GM21423 (cell line): ENCODE measurements at regions not wholly inside any gene's neighbourhood (a gene's known extent, or its start where the extent isn't known, plus 50 kb on each side); places are given as distances from the start of the nearest gene placed in this dataset.
"Not testable (repeated sequence)": the region's sequence is repeated elsewhere in the genome, so short reads cannot be mapped to it uniquely, and the experiment has no call there.

Experiments used
- ATAC-seq: cut with Tn5 transposase; IDR thresholded peaks from one replicate; pipeline ENCODE4 v1.9.1; 2021; ENCODE audit warnings: mild to moderate bottlenecking, moderate library complexity; ENCODE audit not compliant: unreplicated experiment

DNA sequence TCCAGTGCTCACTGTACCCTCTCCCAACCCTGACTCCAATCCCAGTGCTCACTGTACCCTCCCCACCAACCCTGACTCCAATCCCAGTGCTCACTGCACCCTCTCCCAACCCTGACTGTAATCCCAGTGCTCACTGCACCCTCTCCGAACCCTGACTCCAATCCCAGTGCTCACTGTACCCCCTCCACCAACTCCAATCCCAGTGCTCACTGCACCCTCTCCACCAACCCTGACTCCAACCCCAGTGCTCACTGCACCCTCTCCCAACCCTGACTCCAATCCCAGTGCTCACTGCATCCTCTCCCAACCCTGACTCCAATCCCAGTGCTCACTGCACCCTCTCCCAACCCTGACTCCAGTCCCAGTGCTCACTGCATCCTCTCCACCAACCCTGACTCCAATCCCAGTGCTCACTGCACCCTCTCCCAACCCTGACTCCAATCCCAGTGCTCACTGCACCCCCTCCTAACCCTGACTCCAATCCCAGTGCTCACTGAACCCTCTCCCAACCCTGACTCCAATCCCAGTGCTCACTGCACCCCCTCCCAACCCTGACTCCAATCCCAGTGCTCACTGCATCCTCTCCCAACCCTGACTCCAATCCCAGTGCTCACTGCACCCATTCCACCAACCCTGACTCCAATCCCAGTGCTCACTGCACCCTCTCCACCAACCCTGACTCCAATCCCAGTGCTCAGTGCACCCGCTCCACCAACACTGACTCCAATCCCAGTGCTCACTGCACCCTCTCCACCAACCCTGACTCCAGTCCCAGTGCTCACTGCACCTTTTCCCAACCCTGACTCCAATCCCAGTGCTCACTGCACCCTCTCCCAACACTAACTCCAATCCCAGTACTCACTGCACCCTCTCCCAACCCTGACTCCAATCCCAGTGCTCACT, 136.3 kb upstream of the ZNF618 start:
- ATAC-seq: not testable (repeated sequence)

- not testable (repeated sequence) for ATAC-seq
Measured at GRCh38 chr9:113740508-113741500, 135.3 kb upstream of the ZNF618 start.

DNA sequence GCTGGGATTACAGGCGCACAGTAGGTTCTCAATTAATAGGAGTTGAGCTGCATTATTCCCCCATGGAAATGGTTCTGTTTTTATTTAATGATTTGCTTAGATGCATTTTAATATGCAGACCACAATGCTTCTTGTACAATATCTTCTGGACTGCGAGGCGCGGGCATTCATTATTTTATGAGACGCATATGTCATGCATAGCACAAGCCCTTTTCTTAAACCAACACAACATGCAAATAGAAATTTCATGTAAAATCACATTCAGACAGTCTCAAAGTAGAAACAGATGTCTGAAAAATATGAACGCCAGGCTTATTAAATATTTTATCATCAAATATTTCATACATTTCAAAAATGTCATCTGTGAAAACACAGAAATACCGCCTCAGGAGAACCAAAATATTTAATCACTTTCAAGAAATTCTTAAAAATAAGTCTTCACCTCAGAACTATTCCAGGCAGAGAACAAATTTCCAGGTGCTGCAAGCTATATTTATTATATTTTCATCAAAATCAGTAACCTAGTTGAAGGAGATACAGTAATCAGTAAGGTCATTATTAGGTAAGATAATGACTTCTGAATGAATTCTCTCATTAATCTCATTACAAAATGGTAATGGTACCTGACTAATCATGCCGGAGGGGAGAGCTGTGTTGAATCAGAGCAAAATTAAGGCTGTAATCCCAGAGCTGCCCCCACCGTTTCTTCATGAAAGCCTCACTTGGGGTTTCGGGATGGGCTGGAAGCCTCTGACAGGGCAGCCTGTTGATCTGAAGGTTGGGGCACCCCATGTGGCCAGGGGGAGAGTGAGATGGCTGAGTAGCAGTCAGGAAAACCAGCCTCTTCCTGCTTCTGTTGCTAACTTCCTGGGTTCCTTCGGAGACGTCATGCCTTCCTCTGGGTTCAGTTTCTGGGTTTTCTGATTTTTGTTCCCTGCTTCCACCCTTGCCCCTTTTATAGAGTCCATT, 133.9 kb upstream of the ZNF618 start:
- no peak for ATAC-seq

DNA sequence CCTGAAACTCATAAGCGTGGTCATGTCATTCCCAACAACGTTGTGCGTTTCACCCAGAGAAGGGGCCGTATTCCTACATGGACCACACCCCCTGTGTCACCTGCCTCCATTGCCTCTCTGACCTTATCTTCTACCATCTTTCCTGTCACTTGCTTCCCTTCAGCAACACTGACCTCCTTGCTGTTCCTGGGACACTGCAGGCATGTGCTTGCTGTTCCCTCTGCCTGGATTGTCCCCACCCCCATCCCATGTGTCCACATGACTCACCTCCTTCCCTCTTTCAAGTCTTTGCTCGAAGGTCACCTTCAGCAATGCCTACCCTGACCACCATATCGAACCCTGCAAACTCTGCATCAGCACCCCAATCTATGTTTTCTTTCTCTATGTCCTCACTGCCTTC, 133.2 kb upstream of the ZNF618 start:
- ATAC-seq: no peak

GRCh38 chr9:113746486-113746885, 129.6 kb upstream of the ZNF618 start:
- no peak for ATAC-seq

- no peak for ATAC-seq
Measured at GRCh38 chr9:113748135-113748534, 128.0 kb upstream of the ZNF618 start.

DNA sequence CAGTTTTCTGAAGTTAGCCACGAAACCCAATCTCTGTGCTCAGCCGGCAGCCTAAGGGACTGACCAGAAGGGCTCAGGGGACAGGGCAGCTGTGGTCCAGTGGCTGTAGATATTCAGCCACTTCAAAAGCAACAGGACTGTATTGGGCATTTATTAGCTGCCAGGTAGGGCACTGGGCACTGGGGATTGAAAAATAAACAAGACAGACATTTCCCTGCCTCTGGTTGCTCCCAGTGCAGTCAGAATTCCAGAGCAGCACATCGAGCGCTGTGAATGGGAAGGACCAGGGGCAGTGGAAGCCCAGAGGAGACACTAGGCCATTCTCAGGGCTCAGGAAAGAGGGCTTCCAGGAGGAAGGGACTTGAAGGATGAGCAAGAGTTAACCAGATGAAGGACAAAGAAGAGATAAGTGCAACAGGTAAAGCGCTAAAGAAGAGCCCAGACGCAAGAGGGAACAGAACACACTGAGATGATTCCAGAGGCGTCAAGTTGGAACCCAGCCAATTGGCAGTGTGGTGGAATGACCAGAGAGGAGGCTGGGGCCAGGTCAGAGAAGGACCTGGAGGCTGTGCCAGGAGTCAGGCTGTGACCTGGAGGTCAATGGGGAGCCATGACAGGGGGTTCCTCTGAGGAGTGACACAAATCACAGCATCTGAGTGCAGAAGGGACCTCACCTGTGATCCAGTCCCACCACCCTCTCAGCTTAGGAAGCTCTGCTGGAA, 122.5 kb upstream of the ZNF618 start:
- ATAC-seq: no peak

- ATAC-seq: no peak
Measured at GRCh38 chr9:113754739-113755138, 121.4 kb upstream of the ZNF618 start.

GRCh38 chr9:113755433-113755832, 120.7 kb upstream of the ZNF618 start:
- ATAC-seq: no peak

DNA sequence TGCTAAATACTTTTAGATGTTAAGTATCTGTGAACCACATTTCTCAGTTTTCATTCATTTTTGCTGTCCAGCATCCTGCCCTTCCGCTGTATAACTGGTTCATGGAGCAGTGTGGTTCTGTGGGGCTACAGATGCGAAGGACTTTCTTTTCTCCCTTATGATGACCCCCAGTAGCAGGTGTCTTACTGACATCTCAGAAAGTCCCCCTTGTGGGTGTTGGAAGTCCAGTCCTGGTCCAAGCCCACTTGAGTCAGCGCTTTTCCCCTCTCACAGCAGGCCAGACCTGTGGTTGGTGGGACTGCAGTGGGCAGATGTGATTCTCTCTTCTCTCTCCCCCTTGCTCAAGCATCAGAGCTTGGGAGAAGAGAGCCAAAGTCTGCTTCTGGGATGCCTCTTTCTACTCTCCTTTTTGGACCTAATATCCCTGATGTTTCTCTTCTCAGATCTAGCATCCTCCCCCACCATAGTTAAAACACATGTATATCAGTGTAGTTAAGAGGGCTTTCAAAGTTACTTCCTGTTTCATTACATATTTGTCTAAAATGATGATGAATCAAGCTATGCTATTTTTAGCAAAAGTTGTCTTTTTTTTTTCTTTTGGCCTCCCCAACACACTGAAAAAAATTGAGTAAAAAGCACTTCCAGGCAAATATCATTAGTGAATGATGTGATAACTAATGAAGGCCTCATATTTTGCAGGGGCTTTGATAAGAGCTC, 119.5 kb upstream of the ZNF618 start:
- ATAC-seq: no peak

GRCh38 chr9:113763429-113763828, 112.7 kb upstream of the ZNF618 start:
- ATAC-seq: no peak

- no peak for ATAC-seq
Measured at GRCh38 chr9:113764572-113764971, 111.5 kb upstream of the ZNF618 start.

DNA sequence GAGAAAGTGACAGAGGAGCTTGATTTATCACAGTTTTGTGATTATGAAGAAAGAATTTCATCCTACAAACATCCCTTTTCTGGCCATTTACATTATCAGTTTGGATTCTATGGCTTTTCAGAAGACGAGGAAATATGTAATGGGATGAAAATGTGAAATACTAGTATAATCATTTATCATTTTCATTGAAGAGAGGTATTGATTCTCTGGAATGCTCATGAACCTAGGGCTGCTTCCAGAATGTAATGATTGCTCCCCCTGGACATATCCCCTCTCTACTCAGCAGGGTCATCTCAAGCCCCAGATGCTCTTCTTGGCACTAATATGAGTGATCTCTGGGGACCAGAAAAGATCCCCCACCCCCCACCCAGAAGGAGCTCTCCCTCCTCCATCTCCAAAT, 106.7 kb upstream of the ZNF618 start:
- no peak for ATAC-seq

DNA sequence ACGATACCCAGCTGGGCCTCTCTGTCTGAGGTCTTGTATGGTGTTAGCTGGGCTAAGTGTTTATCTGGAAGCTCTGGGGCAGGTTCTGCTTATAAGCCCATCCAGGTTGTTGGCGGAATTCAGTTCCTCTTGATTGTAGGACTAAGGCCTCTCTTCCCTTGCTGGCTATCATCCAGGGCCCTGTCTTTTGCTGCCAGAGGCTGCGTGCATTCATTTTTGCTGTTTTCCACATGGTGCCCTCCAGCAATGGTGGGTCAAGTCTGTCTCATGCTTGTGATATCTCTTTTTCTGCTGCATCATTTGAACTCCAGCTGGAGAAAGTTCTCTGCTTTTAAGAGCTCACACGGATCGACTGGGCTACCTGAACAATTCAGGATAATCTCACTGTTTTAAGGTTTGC, 105.7 kb upstream of the ZNF618 start:
- no peak for ATAC-seq

- ATAC-seq: no peak
Measured at GRCh38 chr9:113771199-113771598, 104.9 kb upstream of the ZNF618 start.

GRCh38 chr9:113772121-113772810, 103.8 kb upstream of the ZNF618 start:
- no peak for ATAC-seq

GRCh38 chr9:113774963-113775362, 101.1 kb upstream of the ZNF618 start:
- ATAC-seq: no peak

DNA sequence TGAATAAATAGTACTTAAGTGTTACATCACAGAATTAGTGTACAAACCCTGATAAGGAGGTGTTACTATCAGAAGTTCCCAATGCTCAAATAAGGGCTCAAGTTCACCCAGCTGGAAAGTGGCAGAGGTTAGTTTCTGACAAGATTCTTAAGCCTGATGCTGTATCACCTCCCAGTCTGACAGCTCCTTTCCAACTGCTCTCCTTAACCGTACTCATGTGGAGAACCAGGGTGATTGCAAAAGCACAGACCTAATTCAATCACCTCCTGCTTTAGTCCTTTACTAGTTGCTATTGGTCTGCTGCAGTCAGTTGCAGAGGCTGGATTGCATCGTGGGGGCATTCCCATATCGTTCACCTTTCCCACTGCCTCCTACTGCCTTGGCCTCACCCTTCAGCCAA, 100.4 kb upstream of the ZNF618 start:
- ATAC-seq: no peak

DNA sequence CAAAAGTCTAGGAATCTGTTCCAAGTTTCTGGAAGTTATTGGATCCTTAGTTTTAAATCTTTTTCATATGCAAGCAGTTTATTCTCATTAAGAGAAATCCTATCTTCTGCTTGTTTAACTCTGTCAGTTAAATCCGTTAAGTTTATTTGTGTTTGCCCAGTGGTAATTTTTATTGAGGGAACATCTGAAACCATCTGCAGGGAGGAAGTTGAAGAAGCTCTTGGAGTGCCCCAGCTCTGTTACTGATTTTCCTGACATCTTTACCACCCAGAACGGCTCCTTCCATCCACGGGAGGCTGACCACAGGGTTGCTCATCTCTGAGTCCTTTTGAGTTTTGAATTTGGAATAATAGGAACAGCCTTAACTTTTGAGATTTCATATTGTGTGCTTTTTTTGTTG, 99.9 kb upstream of the ZNF618 start:
- ATAC-seq: no peak
